ENCODE measurements at regions not wholly inside any gene's neighbourhood (a gene's known extent, or its start where the extent isn't known, plus 50 kb on each side); places are given as distances from the start of the nearest gene placed in this dataset.

- H3K27me3 Mint-ChIP-seq (ENCODE audit: insufficient read depth) = no peaks in the 10 kb centered on the region
- no peak for DNase-seq (ENCODE audit: low spot score)
- no peaks in the 10 kb centered on the region for H3K36me3 Mint-ChIP-seq (ENCODE audit: low read depth)
- H3K9me3 Mint-ChIP-seq = no peaks in the 10 kb centered on the region
- H3K4me1 Mint-ChIP-seq (ENCODE audit: low read depth) = no peaks in the 10 kb centered on the region
- no peak overlapping the region for H3K27ac Mint-ChIP-seq
- H3K4me3 Mint-ChIP-seq = no peak overlapping the region
- intact Hi-C loops (cut with micrococcal nuclease) = no loop called here
Measured at GRCh38 chr4:115923152-115923551, 809.7 kb upstream of the NDST4 start.

- no peak overlapping the region for H3K4me3 Mint-ChIP-seq
- H3K36me3 Mint-ChIP-seq (ENCODE audit: low read depth) = no peaks in the 10 kb centered on the region
- intact Hi-C loops (cut with micrococcal nuclease) = no loop called here
- H3K27me3 Mint-ChIP-seq (ENCODE audit: insufficient read depth) = no peaks in the 10 kb centered on the region
- H3K9me3 Mint-ChIP-seq = no peaks in the 10 kb centered on the region
- no peaks in the 10 kb centered on the region for H3K4me1 Mint-ChIP-seq (ENCODE audit: low read depth)
- no peak overlapping the region for H3K27ac Mint-ChIP-seq
- no peak for DNase-seq (ENCODE audit: low spot score)
Measured at GRCh38 chr4:115920637-115921036, 807.2 kb upstream of the NDST4 start.

GRCh38 chr4:115918149-115918548, 804.7 kb upstream of the NDST4 start:
- H3K9me3 Mint-ChIP-seq = no peaks in the 10 kb centered on the region

DNA sequence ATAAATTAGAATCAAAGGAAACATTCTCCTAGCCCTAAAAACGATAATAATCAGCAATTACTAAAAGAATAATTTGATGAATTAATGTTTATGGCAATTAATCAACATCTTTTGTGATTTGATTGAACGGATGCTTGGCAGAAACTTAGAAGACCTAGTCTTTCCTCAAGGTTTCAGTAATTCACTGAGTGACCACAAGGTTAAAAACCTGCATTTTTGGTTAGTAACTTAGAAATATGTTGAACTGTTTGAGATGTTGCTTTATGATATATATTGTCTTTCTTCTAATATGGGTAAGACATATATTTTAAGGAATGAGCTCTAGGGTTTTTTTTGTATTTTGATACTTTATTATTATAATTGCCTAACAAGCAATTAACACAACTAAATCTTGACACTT, 793.0 kb upstream of the NDST4 start:
- intact Hi-C loops (cut with micrococcal nuclease) = no loop called here
- H3K27me3 Mint-ChIP-seq (ENCODE audit: insufficient read depth) = no peaks in the 10 kb centered on the region
- no peaks in the 10 kb centered on the region for H3K36me3 Mint-ChIP-seq (ENCODE audit: low read depth)
- DNase-seq (ENCODE audit: low spot score) = no peak
- H3K4me3 Mint-ChIP-seq = no peak overlapping the region
- no peaks in the 10 kb centered on the region for H3K4me1 Mint-ChIP-seq (ENCODE audit: low read depth)
- H3K9me3 Mint-ChIP-seq = peaks cover 11% of the 10 kb centered on the region
- no peak overlapping the region for H3K27ac Mint-ChIP-seq

More at GRCh38 chr4:115918149-115918548, 804.7 kb upstream of the NDST4 start:
- Mint-ChIP-seq H3K4me3 (no peak overlapping the region), H3K4me1 (ENCODE audit: low read depth) (no peaks in the 10 kb centered on the region), H3K27ac (no peak overlapping the region), H3K36me3 (ENCODE audit: low read depth) (no peaks in the 10 kb centered on the region), H3K27me3 (ENCODE audit: insufficient read depth) (no peaks in the 10 kb centered on the region)
- intact Hi-C loops (cut with micrococcal nuclease) = no loop called here
- no peak for DNase-seq (ENCODE audit: low spot score)

DNA sequence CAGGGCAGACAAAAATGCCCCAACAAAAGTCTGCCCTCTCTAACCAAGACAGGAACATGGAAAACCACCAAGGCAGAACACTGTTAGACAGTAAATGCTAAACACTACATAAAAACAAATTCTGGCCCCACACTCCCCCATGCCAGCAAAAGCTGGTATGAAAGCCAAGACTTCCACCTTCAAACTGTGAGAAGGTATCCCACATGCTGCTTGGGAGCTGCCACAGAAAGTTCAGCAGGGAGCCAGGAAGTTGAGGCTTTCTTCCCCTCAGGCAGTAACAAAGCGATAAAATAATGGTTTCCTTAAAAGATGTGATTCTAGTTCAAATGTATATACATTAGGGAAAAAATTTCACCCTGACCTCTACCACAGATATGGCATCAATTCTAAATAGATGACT, 770.4 kb upstream of the NDST4 start:
- no peaks in the 10 kb centered on the region for H3K4me1 Mint-ChIP-seq (ENCODE audit: low read depth)
- H3K36me3 Mint-ChIP-seq (ENCODE audit: low read depth) = no peaks in the 10 kb centered on the region
- no peaks in the 10 kb centered on the region for H3K9me3 Mint-ChIP-seq
- no peak for DNase-seq (ENCODE audit: low spot score)
- H3K27ac Mint-ChIP-seq = no peak overlapping the region
- intact Hi-C loops (cut with micrococcal nuclease) = no loop called here
- H3K27me3 Mint-ChIP-seq (ENCODE audit: insufficient read depth) = no peaks in the 10 kb centered on the region
- no peak overlapping the region for H3K4me3 Mint-ChIP-seq

- H3K27ac Mint-ChIP-seq = no peak overlapping the region
- DNase-seq (ENCODE audit: low spot score) = no peak
- H3K27me3 Mint-ChIP-seq (ENCODE audit: insufficient read depth) = no peaks in the 10 kb centered on the region
- no peak overlapping the region for H3K4me3 Mint-ChIP-seq
- H3K4me1 Mint-ChIP-seq (ENCODE audit: low read depth) = no peaks in the 10 kb centered on the region
- intact Hi-C loops (cut with micrococcal nuclease) = no loop called here
- H3K36me3 Mint-ChIP-seq (ENCODE audit: low read depth) = no peaks in the 10 kb centered on the region
- no peaks in the 10 kb centered on the region for H3K9me3 Mint-ChIP-seq
Measured at GRCh38 chr4:115883231-115883630, 769.8 kb upstream of the NDST4 start.

- Mint-ChIP-seq H3K27me3 (ENCODE audit: insufficient read depth) (no peaks in the 10 kb centered on the region), H3K4me3 (no peak overlapping the region)
Measured at GRCh38 chr4:115873048-115873447, 759.6 kb upstream of the NDST4 start.

GRCh38 chr4:115871596-115871995, 758.2 kb upstream of the NDST4 start:
- no peak overlapping the region for H3K27ac Mint-ChIP-seq
- no peaks in the 10 kb centered on the region for H3K4me1 Mint-ChIP-seq (ENCODE audit: low read depth)
- H3K36me3 Mint-ChIP-seq (ENCODE audit: low read depth) = no peaks in the 10 kb centered on the region
- H3K27me3 Mint-ChIP-seq (ENCODE audit: insufficient read depth) = no peaks in the 10 kb centered on the region
- DNase-seq (ENCODE audit: low spot score) = no peak
- no peak overlapping the region for H3K4me3 Mint-ChIP-seq
- H3K9me3 Mint-ChIP-seq = no peaks in the 10 kb centered on the region
- intact Hi-C loops (cut with micrococcal nuclease) = no loop called here

More at GRCh38 chr4:115873048-115873447, 759.6 kb upstream of the NDST4 start:
- H3K9me3 Mint-ChIP-seq = no peaks in the 10 kb centered on the region
- intact Hi-C loops (cut with micrococcal nuclease) = no loop called here
- H3K4me1 Mint-ChIP-seq (ENCODE audit: low read depth) = no peaks in the 10 kb centered on the region
- H3K27ac Mint-ChIP-seq = no peak overlapping the region
- DNase-seq (ENCODE audit: low spot score) = no peak
- no peaks in the 10 kb centered on the region for H3K36me3 Mint-ChIP-seq (ENCODE audit: low read depth)

DNA sequence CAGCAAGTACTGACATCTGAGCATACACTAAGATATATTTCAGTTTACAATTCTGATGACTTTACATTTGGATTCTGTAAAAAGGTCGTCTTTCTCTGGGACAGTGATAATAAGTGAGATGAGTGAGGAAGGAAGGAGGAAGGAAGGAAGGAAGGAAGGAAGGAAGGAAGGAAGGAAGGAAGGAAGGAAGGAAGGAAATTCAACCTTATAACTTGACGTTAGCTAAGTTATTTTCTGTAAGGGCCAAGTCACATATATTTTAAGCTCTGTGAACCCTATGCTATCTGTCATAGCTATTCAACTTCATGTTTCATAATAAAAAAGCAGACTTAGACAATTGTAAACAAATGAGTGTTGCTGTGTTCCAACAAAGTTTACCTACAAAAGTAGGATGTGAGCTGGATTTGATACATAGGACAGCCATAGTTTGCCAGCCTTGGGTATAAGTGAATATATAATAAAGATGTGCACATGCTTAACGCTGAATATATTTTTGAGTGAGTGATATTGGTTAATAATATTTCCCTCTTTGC, 753.0 kb upstream of the NDST4 start:
- DNase-seq (ENCODE audit: low spot score) = no peak
- H3K27me3 Mint-ChIP-seq (ENCODE audit: insufficient read depth) = no peaks in the 10 kb centered on the region
- intact Hi-C loops (cut with micrococcal nuclease) = no loop called here
- H3K27ac Mint-ChIP-seq = no peak overlapping the region
- H3K9me3 Mint-ChIP-seq = no peaks in the 10 kb centered on the region
- no peaks in the 10 kb centered on the region for H3K36me3 Mint-ChIP-seq (ENCODE audit: low read depth)
- no peaks in the 10 kb centered on the region for H3K4me1 Mint-ChIP-seq (ENCODE audit: low read depth)
- no peak overlapping the region for H3K4me3 Mint-ChIP-seq

DNA sequence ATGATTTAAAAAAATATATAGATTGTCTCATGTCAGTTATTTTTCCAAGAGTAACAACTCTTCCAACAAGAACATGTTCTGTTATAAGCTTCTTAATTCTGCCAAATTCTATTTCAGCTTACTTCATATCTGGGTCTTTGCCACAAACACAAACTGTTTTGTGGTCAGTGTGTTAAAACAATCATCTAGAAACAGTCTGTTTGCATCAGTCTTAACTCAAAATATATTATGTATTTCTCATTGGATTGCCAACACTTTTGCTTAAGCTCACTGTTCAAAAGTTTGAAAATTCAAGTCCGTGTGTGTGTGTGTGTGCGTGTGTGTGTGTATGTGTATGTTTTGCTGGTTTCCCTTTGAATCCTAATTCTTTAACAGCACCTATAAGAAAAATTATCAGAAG, 752.3 kb upstream of the NDST4 start:
- Mint-ChIP-seq H3K4me3 (no peak overlapping the region), H3K36me3 (ENCODE audit: low read depth) (no peaks in the 10 kb centered on the region), H3K27me3 (ENCODE audit: insufficient read depth) (no peaks in the 10 kb centered on the region), H3K27ac (no peak overlapping the region), H3K9me3 (no peaks in the 10 kb centered on the region), H3K4me1 (ENCODE audit: low read depth) (no peaks in the 10 kb centered on the region)
- intact Hi-C loops (cut with micrococcal nuclease) = no loop called here
- DNase-seq (ENCODE audit: low spot score) = no peak

- H3K36me3 Mint-ChIP-seq (ENCODE audit: low read depth) = no peaks in the 10 kb centered on the region
- H3K27me3 Mint-ChIP-seq (ENCODE audit: insufficient read depth) = no peaks in the 10 kb centered on the region
- no peak overlapping the region for H3K4me3 Mint-ChIP-seq
- H3K9me3 Mint-ChIP-seq = no peaks in the 10 kb centered on the region
- no peaks in the 10 kb centered on the region for H3K4me1 Mint-ChIP-seq (ENCODE audit: low read depth)
- no peak for DNase-seq (ENCODE audit: low spot score)
- no peak overlapping the region for H3K27ac Mint-ChIP-seq
- intact Hi-C loops (cut with micrococcal nuclease) = loop anchor here (2.0 kb wide), 1 partner anchor 762 kb away; no protein-coding TSS in a partner anchor
Measured at GRCh38 chr4:115852767-115853091, 739.3 kb upstream of the NDST4 start.

GRCh38 chr4:115851918-115852766, 738.7 kb upstream of the NDST4 start:
- DNase-seq (ENCODE audit: low spot score) = no peak
- Mint-ChIP-seq H3K4me1 (ENCODE audit: low read depth) (no peaks in the 10 kb centered on the region), H3K4me3 (no peak overlapping the region), H3K36me3 (ENCODE audit: low read depth) (no peaks in the 10 kb centered on the region), H3K27me3 (ENCODE audit: insufficient read depth) (no peaks in the 10 kb centered on the region), H3K9me3 (no peaks in the 10 kb centered on the region), H3K27ac (no peak overlapping the region)
- intact Hi-C loops (cut with micrococcal nuclease) = loop anchor here (2.0 kb wide), 1 partner anchor 761 kb away; no protein-coding TSS in a partner anchor

GRCh38 chr4:115850799-115851509, 737.5 kb upstream of the NDST4 start:
- no peak overlapping the region for H3K27ac Mint-ChIP-seq
- no peaks in the 10 kb centered on the region for H3K9me3 Mint-ChIP-seq
- no peak for DNase-seq (ENCODE audit: low spot score)
- intact Hi-C loops (cut with micrococcal nuclease) = no loop called here
- H3K4me3 Mint-ChIP-seq = no peak overlapping the region
- H3K27me3 Mint-ChIP-seq (ENCODE audit: insufficient read depth) = no peaks in the 10 kb centered on the region
- H3K4me1 Mint-ChIP-seq (ENCODE audit: low read depth) = no peaks in the 10 kb centered on the region
- no peaks in the 10 kb centered on the region for H3K36me3 Mint-ChIP-seq (ENCODE audit: low read depth)
